ENCODE measurements at regions not wholly inside any gene's neighbourhood (a gene's known extent, or its start where the extent isn't known, plus 50 kb on each side); places are given as distances from the start of the nearest gene placed in this dataset.

- DNase-seq (ENCODE audit: low spot score): no peak
- H3K36me3 ChIP-seq: no peaks in the 10 kb centered on the region
- H3K27me3 ChIP-seq: no peaks in the 10 kb centered on the region
- no peaks in the 10 kb centered on the region for H3K9me3 ChIP-seq
- no peak overlapping the region for H3K4me3 ChIP-seq
- peaks cover 0 to 2% of the 10 kb centered on the region in 2 donors for H3K4me1 ChIP-seq
- TF ChIP-seq, protein P1, sequence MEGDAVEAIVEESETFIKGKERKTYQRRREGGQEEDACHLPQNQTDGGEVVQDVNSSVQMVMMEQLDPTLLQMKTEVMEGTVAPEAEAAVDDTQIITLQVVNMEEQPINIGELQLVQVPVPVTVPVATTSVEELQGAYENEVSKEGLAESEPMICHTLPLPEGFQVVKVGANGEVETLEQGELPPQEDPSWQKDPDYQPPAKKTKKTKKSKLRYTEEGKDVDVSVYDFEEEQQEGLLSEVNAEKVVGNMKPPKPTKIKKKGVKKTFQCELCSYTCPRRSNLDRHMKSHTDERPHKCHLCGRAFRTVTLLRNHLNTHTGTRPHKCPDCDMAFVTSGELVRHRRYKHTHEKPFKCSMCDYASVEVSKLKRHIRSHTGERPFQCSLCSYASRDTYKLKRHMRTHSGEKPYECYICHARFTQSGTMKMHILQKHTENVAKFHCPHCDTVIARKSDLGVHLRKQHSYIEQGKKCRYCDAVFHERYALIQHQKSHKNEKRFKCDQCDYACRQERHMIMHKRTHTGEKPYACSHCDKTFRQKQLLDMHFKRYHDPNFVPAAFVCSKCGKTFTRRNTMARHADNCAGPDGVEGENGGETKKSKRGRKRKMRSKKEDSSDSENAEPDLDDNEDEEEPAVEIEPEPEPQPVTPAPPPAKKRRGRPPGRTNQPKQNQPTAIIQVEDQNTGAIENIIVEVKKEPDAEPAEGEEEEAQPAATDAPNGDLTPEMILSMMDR (IDR thresholded peaks at IDR 0.05): no peak
- H3K27ac ChIP-seq: no peak overlapping the region
Observed at GRCh38 chr4:81850701-81851100, 379.0 kb upstream of the RASGEF1B start.

DNA sequence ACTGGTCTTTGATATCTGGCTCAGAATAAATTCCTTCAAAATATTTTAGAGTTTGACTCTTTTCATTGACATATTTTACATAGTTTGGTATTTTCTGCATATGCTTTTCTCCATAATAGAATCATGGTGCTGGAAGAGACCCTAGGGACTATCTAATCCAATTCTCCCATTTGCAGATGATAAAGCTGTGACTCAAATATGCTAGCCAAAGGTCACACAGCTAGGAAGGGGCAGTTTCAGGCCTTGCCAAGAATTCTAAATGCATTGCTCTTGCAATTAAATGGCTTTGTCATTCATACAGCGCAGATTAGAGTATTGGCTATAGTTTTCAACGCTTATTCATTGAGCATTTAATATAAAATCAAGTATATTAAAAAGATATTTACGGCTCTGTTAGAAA is 374.1 kb upstream of the RASGEF1B start:
- DNase-seq (ENCODE audit: low spot score): no peak
- no peaks in the 10 kb centered on the region for H3K36me3 ChIP-seq
- no peaks in the 10 kb centered on the region for H3K27me3 ChIP-seq
- TF ChIP-seq, protein P1 (IDR thresholded peaks at IDR 0.05): no peak
- H3K27ac ChIP-seq: no peak overlapping the region
- H3K4me3 ChIP-seq: no peak overlapping the region
- H3K9me3 ChIP-seq: no peaks in the 10 kb centered on the region
- peaks cover 0 to 11% of the 10 kb centered on the region in 2 donors for H3K4me1 ChIP-seq

GRCh38 chr4:81845273-81845672 is 373.6 kb upstream of the RASGEF1B start:
- DNase-seq (ENCODE audit: low spot score): no peak
- Histone ChIP-seq H3K4me3 (no peak overlapping the region), H3K9me3 (no peaks in the 10 kb centered on the region), H3K4me1 (peaks cover 0 to 11% of the 10 kb centered on the region in 2 donors), H3K27ac (no peak overlapping the region), H3K36me3 (no peaks in the 10 kb centered on the region), H3K27me3 (no peaks in the 10 kb centered on the region)
- TF ChIP-seq, protein P1 (IDR thresholded peaks at IDR 0.05): no peak

GRCh38 chr4:81844717-81845116 is 373.0 kb upstream of the RASGEF1B start:
- TF ChIP-seq, protein P1 (IDR thresholded peaks at IDR 0.05): peak; percentile 58 to 85
- Histone ChIP-seq H3K27ac (no peak overlapping the region), H3K4me1 (peaks cover 0 to 11% of the 10 kb centered on the region in 2 donors), H3K4me3 (no peak overlapping the region), H3K36me3 (no peaks in the 10 kb centered on the region), H3K27me3 (no peaks in the 10 kb centered on the region), H3K9me3 (no peaks in the 10 kb centered on the region)
- peak; percentile 89 for DNase-seq (ENCODE audit: low spot score)

DNA sequence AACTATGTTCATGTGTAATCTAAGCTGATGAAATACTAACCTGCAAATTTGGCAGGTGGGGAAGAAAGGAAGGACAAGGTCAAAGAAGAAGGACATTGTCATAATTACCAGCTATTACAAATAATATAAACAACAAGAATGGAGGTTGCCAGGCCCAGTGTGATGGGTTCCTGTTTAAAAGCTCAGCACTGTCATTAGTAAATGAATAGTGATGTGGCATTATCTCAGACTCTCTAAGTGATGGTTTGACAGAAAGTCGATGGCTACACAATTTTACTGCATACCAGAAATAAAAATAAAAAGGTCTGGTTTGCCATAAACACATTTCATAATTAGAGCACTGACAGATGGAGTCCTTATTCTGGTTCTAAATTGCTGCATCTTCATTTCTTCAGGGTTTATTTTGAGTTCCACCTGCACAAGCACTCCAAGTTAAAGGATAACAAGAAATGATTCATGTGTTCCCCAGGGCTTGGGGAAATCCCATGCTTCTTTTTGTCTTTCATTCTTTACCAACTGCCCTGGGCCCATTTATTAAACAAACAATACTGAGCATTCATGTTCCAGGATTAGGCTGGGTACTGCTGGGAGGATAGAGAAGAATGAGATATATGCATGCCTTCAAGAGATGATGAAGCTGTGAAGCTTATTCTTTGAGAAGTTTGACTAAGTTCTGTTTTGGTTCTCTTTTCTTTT is 367.8 kb upstream of the RASGEF1B start:
- DNase-seq (ENCODE audit: low spot score): no peak
- Histone ChIP-seq H3K36me3 (no peaks in the 10 kb centered on the region), H3K4me3 (no peak overlapping the region), H3K27me3 (no peaks in the 10 kb centered on the region), H3K27ac (no peak overlapping the region), H3K9me3 (no peaks in the 10 kb centered on the region), H3K4me1 (no peaks in the 10 kb centered on the region)
- TF ChIP-seq, protein P1 (IDR thresholded peaks at IDR 0.05): no peak

DNA sequence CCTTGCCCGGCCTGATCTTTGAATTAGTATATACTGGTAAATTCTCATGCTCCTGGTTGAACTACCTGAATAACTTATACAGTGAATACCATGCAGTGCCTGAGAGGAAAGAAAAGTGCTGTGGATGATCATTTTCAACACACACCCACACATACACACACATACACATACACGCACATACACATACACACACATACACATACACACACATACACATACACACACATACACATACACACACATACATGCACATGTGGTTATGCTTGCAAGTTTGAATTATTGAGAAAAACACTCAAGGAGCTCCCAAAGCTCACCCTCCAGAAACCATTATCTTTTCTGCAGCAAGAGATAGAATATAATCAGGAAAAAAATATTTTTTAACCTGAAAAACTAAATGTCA is 366.9 kb upstream of the RASGEF1B start:
- H3K27ac ChIP-seq: no peak overlapping the region
- no peaks in the 10 kb centered on the region for H3K36me3 ChIP-seq
- TF ChIP-seq, protein P1 (IDR thresholded peaks at IDR 0.05): no peak
- no peak overlapping the region for H3K4me3 ChIP-seq
- no peaks in the 10 kb centered on the region for H3K4me1 ChIP-seq
- no peaks in the 10 kb centered on the region for H3K27me3 ChIP-seq
- DNase-seq (ENCODE audit: low spot score): no peak
- H3K9me3 ChIP-seq: no peaks in the 10 kb centered on the region
